ENCODE measurements at regions not wholly inside any gene's neighbourhood (a gene's known extent, or its start where the extent isn't known, plus 50 kb on each side); places are given as distances from the start of the nearest gene placed in this dataset.

- TF ChIP-seq CTCF (IDR thresholded peaks at IDR 0.05 in 2 of 3, conservative IDR thresholded peaks at IDR 0.05 in 1 of 3; ENCODE audit: control insufficient read depth in 2 of 3, extremely low read depth in 1 of 3, insufficient read depth in 1 of 3, low read depth in 3 of 3, low read length in 3 of 3) (no peak), TBL1XR1 (IDR thresholded peaks at IDR 0.05; ENCODE audit: low read depth, low read length) (no peak), EZH2 (IDR thresholded peaks at IDR 0.05; ENCODE audit: borderline replicate concordance, control insufficient read depth, low read depth, low read length) (no peak), CBX5 (IDR thresholded peaks at IDR 0.05; ENCODE audit: low read depth) (no peak), SIN3A (IDR thresholded peaks at IDR 0.05; ENCODE audit: low read depth, low read length) (no peak), POU2F2 (IDR thresholded peaks at IDR 0.05; ENCODE audit: borderline replicate concordance, low read depth, low read length) (no peak), CREB1 (IDR thresholded peaks at IDR 0.05; ENCODE audit: low read depth) (no peak)
Measured at GRCh38 chr1:195606483-195606882, 1001.8 kb downstream of the KCNT2 start.
